ENCODE measurements at regions not wholly inside any gene's neighbourhood (a gene's known extent, or its start where the extent isn't known, plus 50 kb on each side); places are given as distances from the start of the nearest gene placed in this dataset.
"Not testable (repeated sequence)": the region's sequence is repeated elsewhere in the genome, so short reads cannot be mapped to it uniquely, and the experiment has no call there.

DNA sequence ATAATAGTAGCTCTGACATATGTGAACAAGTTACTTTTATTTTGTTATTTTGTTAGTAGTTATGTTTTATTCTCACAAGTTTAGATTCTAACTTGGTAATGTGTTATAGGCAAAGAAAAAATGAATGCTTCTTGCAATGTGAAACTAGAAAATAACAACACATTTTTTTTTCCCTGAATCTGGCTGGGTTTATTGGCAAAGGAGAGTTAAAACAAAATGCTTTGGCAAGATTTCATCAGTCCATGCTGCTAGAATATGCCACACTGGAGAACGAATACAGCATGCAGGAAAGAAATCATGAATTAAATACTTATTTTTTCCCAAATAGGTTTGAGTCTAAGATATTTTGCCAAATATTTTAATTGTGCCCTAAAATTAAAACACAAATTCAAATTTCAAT is 1048.1 kb upstream of the ACO1 start:
- no peak for DNase-seq (ENCODE audit: low read depth)

GRCh38 chr9:31336841-31337240 is 1047.6 kb upstream of the ACO1 start:
- no peak for DNase-seq (ENCODE audit: low read depth)

DNA sequence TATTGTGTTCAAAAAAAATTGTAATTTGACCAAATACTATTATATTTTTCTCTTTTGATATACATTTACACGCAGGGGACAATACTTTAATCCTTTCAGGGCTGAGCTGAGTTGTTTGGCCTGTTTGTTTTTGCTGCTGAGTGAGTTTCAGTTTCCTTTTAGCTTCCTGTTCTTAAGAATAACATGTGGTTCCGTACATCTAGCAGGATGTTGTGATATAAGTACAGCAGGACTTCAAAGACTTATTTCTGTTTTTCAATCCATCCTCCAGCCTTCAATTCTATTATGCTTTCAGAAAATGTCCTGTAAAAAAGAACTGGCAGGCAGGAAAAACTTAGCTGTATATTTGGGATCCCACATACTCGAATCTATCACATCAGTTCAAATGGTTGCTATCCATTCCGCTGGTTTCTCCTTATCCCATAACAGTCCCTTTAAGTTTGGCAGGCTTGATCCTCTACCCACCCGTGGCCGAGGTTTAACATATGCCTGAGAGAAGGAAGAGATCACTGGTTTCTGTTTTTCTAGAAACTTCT is 1037.3 kb upstream of the ACO1 start:
- peak; percentile 42 for DNase-seq (ENCODE audit: low read depth)

- DNase-seq (ENCODE audit: low read depth), result no peak
Measured at GRCh38 chr9:31355159-31355882, 1029.1 kb upstream of the ACO1 start.

DNA sequence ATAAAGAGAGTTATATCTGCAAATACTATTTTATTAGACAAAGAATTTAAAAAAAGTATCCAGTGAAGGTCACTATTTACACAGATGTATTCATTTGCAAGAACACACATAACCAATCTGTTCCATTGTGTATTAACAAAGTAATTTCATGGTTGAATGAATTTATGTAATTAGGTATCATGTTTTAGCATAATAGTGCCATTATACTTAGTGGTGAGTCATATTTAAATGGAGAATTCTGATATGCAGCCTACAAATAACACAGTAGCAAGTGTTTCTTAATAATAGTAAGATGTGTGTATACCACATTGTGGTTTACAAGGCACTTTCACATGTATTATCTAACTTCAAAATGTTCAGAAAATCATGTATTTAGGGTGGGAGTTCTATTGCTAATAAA is 1028.5 kb upstream of the ACO1 start:
- no peak for DNase-seq (ENCODE audit: low read depth)

- DNase-seq (ENCODE audit: low read depth), result no peak
Measured at GRCh38 chr9:31359071-31359470, 1025.4 kb upstream of the ACO1 start.

DNA sequence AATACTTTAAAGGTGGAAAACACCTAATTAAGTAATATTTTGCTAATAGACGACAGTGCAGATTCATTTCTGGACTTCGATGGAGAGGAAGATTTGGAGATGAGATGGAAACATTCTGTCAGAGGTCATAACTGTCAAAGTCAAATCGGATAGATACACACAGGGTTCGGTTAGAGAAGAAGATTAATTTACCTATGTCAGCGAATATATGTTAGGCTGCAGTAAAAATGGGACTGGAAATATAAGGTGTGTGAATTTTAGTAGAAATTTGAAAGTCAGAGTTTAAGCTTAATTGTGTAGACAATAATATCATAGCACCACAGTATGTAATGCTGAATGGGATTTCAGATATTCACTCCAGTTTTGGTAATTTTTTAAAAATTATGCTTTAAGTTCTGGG is 1020.3 kb upstream of the ACO1 start:
- DNase-seq (ENCODE audit: low read depth), result no peak

DNA sequence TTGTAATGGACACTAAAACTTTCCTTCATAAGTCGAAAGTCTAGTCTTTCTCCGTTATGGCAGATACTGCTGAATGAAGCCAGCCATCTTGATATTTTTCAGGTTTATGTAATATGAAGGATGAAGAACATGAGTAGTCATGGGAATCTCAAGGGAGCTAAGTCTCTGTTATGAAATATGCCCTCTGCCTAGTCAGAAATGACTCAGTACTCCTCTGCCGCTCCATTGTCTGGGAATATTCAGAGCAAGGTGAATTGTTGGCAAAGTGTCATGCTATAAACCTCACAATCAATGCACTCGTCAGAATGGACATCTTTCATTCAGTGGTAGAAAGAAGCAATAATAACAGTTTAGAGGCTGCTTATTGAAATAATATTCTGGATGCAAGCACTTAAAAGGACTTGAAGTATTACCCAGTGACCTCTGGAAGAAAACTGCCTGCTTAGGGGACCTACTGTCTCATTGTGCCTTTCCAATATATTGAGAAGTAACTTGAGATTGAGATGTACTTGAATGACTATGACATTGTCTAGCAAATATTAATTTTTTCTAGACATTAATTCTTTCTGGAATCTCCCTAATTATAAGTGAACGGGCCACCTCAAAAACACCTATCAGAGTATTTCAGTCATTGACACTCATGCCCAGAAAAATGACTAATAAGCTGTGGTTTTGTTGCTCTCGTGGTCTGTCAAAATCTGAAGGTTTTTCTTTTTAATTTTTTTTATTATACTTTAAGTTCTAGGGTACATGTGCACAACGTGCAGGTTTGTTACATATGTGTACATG is 1011.5 kb upstream of the ACO1 start:
- peak; percentile 3 for DNase-seq (ENCODE audit: low read depth)

DNA sequence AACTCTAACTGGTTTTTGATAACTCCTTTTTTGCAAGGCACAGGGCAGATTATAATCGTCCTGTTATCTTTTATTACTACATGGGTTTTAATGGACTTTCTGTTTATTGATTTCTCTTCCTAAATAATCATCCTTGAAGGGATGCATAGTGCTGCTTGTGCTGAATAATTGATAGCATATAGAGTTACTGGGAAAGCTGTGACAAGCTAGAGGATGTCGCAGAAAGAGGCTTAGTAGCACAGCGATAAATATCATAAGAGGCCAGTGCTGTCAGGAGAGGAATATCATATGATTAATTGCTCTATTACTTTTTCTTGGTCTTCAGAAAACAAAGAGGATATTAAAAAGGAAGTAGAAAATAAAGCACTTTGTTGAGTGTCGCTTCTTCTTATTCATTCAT is 1007.1 kb upstream of the ACO1 start:
- no peak for DNase-seq (ENCODE audit: low read depth)

GRCh38 chr9:31388660-31389059 is 995.8 kb upstream of the ACO1 start:
- DNase-seq (ENCODE audit: low read depth), result peak; percentile 2

- DNase-seq (ENCODE audit: low read depth), result no peak
Measured at GRCh38 chr9:31389075-31389474, 995.4 kb upstream of the ACO1 start.

DNA sequence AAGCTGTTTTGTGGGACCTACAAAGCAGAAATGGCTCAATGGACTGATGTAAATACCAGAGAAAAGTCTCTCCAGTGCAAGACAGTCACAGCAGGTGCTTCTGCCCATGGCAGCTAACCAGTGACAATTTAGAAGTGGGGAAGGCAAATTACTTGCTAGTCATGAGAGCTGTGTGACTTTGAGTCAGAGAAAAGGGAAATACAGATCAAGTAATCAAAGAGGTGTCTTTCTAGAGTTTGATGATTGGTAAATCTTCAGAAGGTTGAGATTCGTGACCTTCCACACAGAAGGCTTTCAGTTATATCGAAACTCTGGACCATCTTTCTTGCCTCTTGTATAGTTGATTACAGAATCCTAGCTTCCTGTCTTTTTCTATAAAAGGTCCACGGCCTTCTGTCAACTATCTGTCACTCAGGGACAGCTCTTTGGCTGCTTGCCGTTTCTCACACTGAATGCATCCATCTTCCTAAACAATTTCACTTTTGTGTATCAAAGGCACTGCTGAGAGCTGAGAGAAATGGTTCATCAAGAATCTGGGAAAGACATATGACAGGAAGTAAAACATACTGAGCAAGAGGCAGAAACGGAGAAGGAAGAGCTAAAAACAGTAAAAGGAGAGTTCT is 993.9 kb upstream of the ACO1 start:
- no peak for DNase-seq (ENCODE audit: low read depth)

GRCh38 chr9:31393240-31393639 is 991.2 kb upstream of the ACO1 start:
- DNase-seq (ENCODE audit: low read depth), result peak; percentile 19

DNA sequence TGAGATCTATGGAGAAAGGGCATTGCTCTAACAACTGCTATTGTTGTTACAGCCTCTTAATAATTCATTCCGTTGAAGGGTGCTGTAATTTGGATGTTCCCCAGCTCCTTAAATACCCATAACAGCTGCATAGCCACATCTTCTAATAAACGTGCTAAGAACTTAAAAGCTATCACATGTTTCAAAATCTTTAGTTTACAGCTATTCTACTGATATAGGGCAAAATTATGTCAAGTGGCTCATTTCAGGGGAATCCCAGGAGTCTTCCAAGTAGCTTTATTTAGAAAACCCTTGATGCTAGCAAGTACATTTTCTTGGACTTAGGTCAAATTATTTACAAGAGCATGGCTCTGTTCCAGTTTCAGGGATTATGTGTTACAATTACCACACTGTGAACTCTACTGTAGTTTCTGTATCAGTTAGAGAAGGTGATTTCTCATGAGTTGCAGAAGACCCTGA is 990.4 kb upstream of the ACO1 start:
- DNase-seq (ENCODE audit: low read depth), result peak; percentile 74

GRCh38 chr9:31412081-31412480 is 972.4 kb upstream of the ACO1 start:
- DNase-seq (ENCODE audit: low read depth), result no peak

- DNase-seq (ENCODE audit: low read depth), result no peak
Measured at GRCh38 chr9:31415164-31415563, 969.3 kb upstream of the ACO1 start.

GRCh38 chr9:31418419-31418818 is 966.0 kb upstream of the ACO1 start:
- DNase-seq (ENCODE audit: low read depth), result no peak

DNA sequence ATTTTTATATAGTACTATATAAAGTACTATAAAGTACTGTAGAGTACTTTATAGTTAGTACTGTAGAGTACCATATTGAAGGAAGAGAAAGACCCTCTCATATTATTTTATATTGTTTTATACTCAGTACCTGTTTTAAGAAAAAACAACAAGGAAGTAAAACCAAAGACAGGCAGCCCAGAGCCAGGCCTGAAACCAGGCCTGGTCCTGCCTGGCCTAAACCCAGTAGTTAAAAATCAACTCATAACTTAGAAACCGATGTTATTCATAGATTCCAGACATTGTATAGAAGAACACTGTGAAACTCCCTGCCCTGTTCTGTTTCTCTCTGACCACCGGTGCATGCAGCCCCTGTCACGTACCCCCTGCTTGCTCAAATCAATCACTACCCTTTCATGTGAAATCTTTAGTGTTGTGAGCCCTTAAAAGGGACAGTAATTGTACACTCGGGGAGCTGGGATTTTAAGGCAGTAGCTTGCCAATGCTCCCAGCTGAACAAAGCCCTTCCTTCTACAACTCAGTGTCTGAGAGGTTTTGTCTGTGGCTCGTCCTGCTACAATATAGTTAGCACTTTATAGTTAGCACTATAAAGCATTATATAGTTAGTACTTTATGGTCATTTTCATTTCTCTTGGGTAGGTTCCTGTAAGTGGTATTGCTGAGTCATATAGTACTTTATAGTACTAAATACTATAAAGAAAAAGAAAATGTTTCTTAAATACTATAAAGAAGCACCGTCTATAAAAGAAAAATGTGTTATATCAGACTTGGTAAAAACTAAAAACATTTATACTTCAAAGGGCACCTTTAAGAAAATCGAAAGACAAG is 940.6 kb upstream of the ACO1 start:
- not testable (repeated sequence) for DNase-seq (ENCODE audit: low read depth)

DNA sequence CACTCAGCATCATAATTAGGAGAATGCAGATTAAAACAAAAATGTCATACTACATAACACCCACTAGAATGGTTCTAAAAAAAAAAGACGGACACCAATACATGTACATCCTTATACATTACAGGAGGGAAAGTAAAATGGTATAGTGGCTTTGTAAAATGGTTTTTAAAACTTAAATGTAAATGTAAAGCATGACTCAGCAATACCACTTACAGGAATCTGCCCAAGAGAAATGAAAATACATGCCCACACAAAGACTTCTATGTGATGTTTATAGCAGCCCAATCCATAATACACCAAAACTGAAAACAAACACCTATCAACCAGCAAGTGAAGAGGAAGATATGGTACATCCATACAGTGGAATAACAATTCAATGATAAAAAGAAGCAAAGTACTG is 939.1 kb upstream of the ACO1 start:
- no peak for DNase-seq (ENCODE audit: low read depth)

DNA sequence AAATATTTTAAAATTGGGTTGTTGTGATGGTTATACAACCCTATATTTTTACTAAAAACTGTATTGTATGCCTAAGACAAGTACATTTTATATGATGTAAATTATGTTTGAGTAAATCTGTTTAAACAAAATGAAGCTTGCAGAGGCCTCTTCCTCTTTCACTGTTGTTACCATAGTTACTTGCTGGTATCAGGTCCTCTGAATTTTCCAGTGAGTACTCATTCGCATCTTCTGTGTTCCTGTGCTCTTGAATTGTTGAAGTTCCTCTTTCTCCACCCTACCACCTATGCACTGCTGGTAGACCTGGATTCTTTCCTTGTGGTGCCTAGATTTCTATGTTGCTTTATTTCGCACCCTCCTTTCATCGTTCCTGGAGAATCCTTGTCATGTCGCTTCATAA is 938.5 kb upstream of the ACO1 start:
- DNase-seq (ENCODE audit: low read depth), result no peak

GRCh38 chr9:31467075-31467474 is 917.4 kb upstream of the ACO1 start:
- no peak for DNase-seq (ENCODE audit: low read depth)

DNA sequence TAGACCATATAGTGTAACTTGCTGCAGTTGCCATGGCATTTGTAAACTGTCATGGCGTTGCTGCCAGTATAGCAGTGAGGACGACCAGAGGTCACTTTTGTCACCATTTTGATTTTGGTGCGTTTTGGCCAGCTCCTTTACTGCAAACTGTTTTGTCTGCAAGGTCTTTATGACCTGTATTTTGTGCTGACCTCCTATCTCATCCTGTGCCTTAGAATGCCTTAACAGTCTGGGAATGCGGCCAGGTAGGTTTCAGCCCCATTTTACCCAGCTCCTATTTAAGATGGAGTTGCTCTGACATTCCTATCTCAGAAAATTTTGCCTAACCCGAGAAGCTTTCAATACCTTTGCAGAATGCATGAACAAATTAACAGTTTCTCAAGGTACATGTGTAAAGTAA is 914.4 kb upstream of the ACO1 start:
- no peak for DNase-seq (ENCODE audit: low read depth)
